ENCODE measurements at regions not wholly inside any gene's neighbourhood (a gene's known extent, or its start where the extent isn't known, plus 50 kb on each side); places are given as distances from the start of the nearest gene placed in this dataset.

GRCh38 chr9:80061940-80062339 lies 490.2 kb downstream of the TLE4 start:
- TF ChIP-seq CTCF (IDR thresholded peaks at IDR 0.05) (no peak), POLR2A (IDR thresholded peaks at IDR 0.05) (no peak)

Data from transverse colon (tissue), 3 donors.